HG03521 (cell line): ENCODE measurements at regions not wholly inside any gene's neighbourhood (a gene's known extent, or its start where the extent isn't known, plus 50 kb on each side); places are given as distances from the start of the nearest gene placed in this dataset.

Experiments
- ATAC-seq: cut with Tn5 transposase; IDR thresholded peaks from one replicate; pipeline ENCODE4 v1.9.1; 2021; ENCODE audit warnings: mild to moderate bottlenecking, moderate library complexity; ENCODE audit not compliant: unreplicated experiment

DNA sequence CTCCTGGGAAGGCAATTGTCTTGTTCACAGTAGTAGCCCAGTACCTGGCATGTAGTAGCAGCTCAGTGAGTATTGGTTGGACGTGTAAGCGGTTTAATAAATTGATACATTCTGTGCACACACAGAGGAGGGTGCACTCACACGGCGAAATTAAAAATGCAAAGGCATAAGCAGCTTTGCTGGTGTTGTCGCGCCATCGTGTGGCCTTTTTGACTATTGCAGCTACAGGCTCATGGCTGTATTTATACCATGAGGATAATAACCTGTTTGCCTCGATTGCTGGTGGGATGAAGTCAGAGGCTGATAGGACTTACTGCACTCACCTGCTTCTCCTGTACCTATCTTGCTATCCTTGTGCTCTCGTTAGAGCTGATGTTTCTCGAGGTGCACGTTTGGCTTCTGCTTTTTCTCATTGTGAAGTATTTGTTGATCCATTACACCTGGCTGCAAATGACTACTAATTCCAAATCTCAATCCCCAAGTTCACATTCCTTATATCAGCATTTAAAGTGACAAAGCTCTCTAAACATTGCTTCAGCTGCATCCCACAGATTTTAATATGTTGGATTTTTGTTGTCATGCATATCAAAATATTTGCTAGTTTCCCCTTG, 61.5 kb downstream of the TBXT start:
- ATAC-seq, result peak; percentile 60

DNA sequence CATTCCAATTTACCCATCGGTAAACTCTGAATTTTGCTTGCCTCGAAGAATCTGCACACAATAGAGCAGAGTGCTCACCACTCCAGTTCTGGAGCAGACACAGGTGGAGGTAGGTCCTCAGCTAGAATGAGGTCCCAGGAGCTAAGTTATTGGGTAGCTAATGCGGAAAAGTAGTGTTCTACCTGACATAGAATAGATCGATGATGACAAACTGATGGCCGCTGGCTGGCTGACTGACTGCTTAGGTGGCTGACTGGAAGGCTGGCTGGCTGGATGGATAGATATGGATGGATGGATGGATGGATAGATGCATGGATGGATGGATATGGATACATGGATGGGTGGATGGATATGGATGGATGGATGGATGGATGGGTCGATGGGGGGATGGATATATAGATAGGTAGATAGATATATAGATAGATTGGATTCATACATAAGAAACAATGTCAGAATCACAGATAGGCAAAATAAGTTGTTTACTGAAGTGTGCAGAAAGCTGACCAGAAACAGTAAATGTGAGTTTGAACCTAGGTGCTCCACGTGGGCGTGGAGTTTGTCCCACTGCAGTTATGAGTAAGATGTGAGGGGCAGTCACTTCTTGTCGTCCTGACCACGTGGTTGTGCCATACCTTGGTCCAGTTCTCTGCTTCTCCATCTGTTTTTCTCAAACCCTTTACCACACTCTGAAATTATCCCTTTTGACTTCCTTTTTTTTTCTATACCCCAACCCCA, 62.1 kb downstream of the TBXT start:
- ATAC-seq, result peak; percentile 31

- ATAC-seq, result no peak
Measured at GRCh38 chr6:166104872-166105271, 62.8 kb downstream of the TBXT start.

DNA sequence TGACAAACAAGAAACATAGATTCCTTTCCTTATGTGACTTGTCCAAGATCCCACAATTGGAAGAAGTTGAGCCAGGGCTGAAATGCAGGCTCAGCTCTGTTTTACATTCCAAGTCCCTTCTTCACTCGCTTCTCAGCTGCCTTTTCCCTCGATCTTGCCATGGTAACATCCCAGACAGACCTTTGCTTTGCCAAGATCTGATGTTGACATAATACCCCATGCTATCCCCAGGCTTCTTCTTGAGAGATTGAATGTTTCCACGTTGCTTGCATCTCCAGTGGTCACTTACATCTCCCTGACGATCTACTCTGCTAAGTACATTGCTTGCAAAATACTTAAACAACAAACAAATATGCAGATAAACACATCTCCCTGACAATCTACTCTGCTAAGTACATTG, 63.5 kb downstream of the TBXT start:
- ATAC-seq, result no peak

GRCh38 chr6:166101819-166102419, 65.7 kb downstream of the TBXT start:
- no peak for ATAC-seq

DNA sequence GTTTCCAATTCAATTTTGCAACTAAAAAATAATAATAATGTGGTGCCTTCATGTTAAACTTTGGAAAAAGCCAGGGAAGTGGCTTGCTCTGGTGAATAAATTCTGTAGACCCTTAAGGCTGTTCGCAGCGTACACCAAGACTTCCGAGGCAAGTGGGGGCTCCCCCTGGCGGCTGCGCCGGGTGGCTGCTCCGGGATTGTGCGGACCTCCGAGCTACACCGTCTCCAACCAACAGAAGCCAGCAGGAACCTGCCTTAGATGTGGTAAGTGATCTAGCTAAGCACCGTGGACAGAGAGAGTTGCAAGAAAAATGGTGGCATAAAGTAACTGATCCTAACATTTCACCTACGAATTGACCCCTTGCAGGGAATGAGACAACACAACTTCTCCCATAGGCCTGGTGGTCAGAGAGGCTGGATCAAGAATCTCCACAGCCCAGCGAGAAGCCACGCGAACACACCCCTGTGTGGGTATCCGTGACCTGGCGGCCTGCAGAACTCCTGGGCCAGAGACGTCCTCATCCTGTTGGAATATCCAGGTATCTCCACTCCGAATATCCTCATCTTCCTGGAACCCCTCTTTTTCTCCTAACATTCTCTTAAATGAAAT, 69.6 kb downstream of the TBXT start:
- ATAC-seq, result peak; percentile 97

DNA sequence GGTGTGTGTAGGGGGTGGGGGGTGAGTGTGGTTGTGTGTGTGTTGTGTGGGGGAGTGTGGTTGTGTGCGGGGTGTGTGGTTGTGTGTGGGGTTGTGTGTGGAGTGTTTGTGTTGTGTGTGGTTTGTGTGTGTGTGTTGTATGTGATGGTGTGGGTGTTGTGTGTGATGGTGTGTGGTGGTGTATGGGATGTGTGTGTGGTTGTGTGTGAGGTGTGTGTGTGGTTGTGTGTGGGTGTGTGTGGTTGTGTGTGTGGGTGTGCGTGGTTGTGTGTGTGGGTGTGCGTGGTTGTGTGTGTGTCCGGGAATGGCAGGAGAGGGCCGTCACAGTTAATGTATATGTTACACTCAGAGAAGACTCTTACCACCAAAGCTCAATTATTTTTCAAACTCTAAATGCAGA, 79.8 kb downstream of the TBXT start:
- ATAC-seq, result no peak

- no peak for ATAC-seq
Measured at GRCh38 chr6:166087246-166087645, 80.4 kb downstream of the TBXT start.

DNA sequence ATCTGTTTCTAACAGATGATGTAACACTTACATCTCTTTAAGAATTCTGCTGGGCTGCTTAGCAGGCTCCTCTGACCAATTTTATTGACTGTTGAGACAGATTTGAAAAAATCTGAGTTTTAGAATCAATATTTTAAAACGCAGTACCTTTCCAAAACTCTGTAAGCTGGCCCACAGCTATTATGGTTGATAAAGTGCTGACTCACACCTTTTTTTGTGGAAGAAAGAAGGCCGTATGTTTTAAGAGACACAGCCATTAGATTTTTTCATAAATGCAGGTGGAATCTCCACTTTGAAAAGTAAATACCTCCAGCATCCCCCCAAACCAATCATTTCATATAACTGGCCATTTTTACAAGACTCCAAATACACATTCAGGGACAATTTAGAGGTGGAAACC, 82.2 kb downstream of the TBXT start:
- no peak for ATAC-seq

GRCh38 chr6:166084951-166085350, 82.7 kb downstream of the TBXT start:
- ATAC-seq, result no peak

DNA sequence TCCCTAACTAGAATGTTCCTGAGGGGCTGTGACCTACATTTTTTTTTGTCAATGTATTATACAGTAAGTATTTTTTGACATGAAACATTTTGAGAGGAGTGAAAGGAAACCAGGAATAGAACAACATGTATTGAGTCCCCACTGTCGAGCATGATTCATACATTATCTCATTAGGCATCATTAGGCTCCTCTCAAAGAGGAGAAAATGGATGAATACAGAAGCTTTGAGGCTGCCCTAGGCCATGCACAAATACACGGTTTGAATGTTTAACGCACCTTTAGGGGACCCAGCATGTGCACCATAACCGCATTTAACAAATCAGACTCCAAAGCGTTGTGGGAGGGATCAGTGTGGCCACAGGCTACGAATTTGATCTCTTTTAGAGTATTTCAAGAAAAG, 87.8 kb downstream of the TBXT start:
- ATAC-seq, result no peak

DNA sequence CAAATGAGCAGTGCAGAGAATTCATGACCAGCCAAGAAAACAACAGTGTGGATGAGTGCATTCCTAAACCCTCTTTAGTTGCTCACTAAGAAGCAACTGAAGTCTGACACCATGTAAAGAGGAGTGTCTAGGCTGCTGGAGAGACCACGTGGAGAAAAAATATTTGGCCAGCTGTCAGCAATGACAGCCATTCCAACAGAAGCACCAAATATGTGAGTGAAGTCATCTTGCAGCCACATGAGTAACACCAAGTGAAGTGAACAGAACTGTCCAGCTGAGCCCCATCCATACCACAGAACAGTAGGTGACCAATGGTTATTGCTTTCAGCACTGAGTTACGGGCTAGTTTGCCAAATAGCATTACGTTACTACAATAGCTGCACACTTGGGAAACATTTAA, 89.4 kb downstream of the TBXT start:
- no peak for ATAC-seq

- no peak for ATAC-seq
Measured at GRCh38 chr6:166076625-166077024, 91.0 kb downstream of the TBXT start.

GRCh38 chr6:166075925-166076324, 91.7 kb downstream of the TBXT start:
- no peak for ATAC-seq

DNA sequence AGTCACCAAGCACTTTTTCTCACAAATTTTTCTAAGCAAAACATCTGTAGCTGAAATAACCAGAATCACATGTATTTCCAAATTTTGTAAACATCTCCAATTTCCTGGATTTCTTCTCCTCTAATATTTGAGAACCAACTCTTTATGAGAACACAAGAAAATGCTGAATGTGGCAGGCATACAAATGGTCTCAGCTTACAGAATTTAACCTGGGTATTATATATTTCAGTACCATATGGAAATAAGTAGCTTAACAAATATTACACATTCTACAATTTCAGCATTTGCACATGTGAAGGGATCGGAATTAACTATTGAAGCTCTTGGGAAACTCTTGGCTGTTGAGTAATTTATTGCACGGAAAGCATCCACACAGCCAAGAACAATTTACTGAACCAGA, 92.5 kb downstream of the TBXT start:
- no peak for ATAC-seq

GRCh38 chr6:166073082-166073481, 94.6 kb downstream of the TBXT start:
- no peak for ATAC-seq

DNA sequence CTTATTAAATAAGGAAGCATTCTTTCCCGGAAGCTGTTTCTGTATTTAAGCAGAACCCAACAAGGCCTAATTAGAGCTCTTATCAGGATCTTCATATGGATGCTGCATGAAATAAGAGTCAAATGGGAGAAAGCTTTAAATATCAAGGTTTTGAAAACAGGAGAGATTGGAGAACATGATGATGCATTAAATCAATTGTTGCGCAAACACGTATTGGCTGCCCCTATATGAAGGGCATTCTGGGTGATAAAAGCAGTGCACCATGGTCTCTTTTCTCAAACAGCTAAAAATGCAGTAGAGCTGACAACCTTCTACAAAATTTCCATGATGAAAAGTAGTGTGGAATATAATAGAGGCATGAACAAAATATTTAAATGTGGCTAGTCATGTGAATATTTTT, 98.9 kb downstream of the TBXT start:
- no peak for ATAC-seq

GRCh38 chr6:166058064-166058739, 109.4 kb downstream of the TBXT start:
- ATAC-seq, result no peak

GRCh38 chr6:166057431-166057830, 110.2 kb downstream of the TBXT start:
- no peak for ATAC-seq

DNA sequence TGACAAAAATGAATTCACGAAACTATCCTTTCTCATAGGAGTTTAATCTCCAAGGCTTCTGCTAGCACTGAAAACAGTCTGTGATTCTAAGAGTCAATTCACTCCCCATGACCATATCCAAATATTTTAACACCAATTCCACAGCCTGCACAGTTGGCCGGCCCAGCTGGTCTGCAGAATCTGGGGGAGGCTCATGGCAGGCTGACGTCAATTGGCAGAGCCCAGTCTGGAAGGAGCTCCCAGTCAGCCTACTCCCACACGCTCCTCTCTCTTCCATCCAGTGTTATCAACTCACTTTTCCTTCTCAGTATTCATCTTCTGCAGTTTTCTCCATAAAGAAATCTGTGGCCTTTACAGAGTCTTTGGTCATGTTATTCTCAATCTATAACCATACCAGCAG, 111.0 kb downstream of the TBXT start:
- ATAC-seq, result no peak

- ATAC-seq, result no peak
Measured at GRCh38 chr6:166055801-166056200, 111.8 kb downstream of the TBXT start.
